ENCODE measurements at regions not wholly inside any gene's neighbourhood (a gene's known extent, or its start where the extent isn't known, plus 50 kb on each side); places are given as distances from the start of the nearest gene placed in this dataset.

DNA sequence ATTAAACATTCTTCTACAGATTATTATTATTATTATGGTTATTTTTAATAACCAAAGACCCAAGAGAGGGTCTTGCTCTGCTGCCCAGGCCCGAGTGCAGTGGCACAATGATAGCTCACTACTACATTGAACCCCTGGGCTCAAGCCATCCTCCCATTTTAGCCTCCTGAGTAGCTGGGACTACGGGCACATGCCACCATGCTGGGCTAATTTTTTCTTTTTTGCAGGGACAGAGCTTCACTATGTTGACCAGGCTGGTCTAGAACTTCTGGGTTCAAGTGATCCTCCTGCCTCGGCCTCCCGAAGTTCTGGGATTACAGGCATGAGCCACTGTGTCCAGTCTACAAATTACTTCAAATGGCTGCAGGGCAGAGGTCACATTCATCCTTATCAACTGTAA, 179.8 kb downstream of the KCNRG start:
- Histone ChIP-seq H3K9ac (ENCODE audit: low read length in 2 of 2) (no peak overlapping the region), H3K9me3 (ENCODE audit: control insufficient read depth in 2 of 2, low read length in 2 of 2) (no peaks in the 10 kb centered on the region), H3K36me3 (ENCODE audit: control insufficient read depth in 2 of 2, insufficient read depth in 2 of 2, low read length in 2 of 2) (no peaks in the 10 kb centered on the region), H3K27me3 (ENCODE audit: control insufficient read depth in 1 of 2, insufficient read depth in 2 of 2, low read length in 2 of 2) (no peaks in the 10 kb centered on the region), H3K27ac (ENCODE audit: low read length) (no peak overlapping the region), H3K4me3 (ENCODE audit: low read length in 2 of 2) (no peak overlapping the region), H3K4me1 (ENCODE audit: control insufficient read depth, insufficient read depth, low read length) (no peaks in the 10 kb centered on the region)

DNA sequence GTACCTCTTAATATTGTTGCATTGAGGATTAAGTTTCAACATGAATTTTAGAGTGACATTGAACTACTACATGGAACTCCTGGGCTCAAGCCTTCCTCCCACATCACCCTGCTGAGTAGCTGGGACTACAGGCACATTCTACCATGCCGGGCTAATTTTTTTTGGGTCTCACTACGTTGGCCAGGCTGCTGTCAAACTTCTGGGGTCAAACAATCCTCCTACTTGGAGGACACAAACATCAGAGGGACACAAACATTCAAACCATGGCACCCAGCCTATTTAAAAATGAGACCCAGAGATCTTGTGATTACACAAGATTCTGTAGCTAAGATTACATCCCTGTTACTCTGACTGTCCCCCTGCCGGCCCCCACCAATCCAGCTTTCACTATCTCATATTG, 180.9 kb downstream of the KCNRG start:
- no peaks in the 10 kb centered on the region for H3K4me1 ChIP-seq (ENCODE audit: control insufficient read depth, insufficient read depth, low read length)
- H3K36me3 ChIP-seq (ENCODE audit: control insufficient read depth in 2 of 2, insufficient read depth in 2 of 2, low read length in 2 of 2), result no peaks in the 10 kb centered on the region
- H3K4me3 ChIP-seq (ENCODE audit: low read length in 2 of 2), result no peak overlapping the region
- H3K9ac ChIP-seq (ENCODE audit: low read length in 2 of 2), result no peak overlapping the region
- no peaks in the 10 kb centered on the region for H3K9me3 ChIP-seq (ENCODE audit: control insufficient read depth in 2 of 2, low read length in 2 of 2)
- H3K27me3 ChIP-seq (ENCODE audit: control insufficient read depth in 1 of 2, insufficient read depth in 2 of 2, low read length in 2 of 2), result no peaks in the 10 kb centered on the region
- no peak overlapping the region for H3K27ac ChIP-seq (ENCODE audit: low read length)

GRCh38 chr13:50197705-50198104, 182.5 kb downstream of the KCNRG start:
- H3K27me3 ChIP-seq (ENCODE audit: control insufficient read depth in 1 of 2, insufficient read depth in 2 of 2, low read length in 2 of 2), result no peaks in the 10 kb centered on the region
- H3K9me3 ChIP-seq (ENCODE audit: control insufficient read depth in 2 of 2, low read length in 2 of 2), result no peaks in the 10 kb centered on the region
- no peak overlapping the region for H3K9ac ChIP-seq (ENCODE audit: low read length in 2 of 2)
- no peak overlapping the region for H3K4me3 ChIP-seq (ENCODE audit: low read length in 2 of 2)
- H3K27ac ChIP-seq (ENCODE audit: low read length), result no peak overlapping the region
- H3K4me1 ChIP-seq (ENCODE audit: control insufficient read depth, insufficient read depth, low read length), result no peaks in the 10 kb centered on the region
- H3K36me3 ChIP-seq (ENCODE audit: control insufficient read depth in 2 of 2, insufficient read depth in 2 of 2, low read length in 2 of 2), result no peaks in the 10 kb centered on the region

- no peak overlapping the region for H3K9ac ChIP-seq (ENCODE audit: low read length in 2 of 2)
- H3K36me3 ChIP-seq (ENCODE audit: control insufficient read depth in 2 of 2, insufficient read depth in 2 of 2, low read length in 2 of 2), result no peaks in the 10 kb centered on the region
- H3K27me3 ChIP-seq (ENCODE audit: control insufficient read depth in 1 of 2, insufficient read depth in 2 of 2, low read length in 2 of 2), result no peaks in the 10 kb centered on the region
Observed at GRCh38 chr13:50198508-50198907, 183.3 kb downstream of the KCNRG start.

DNA sequence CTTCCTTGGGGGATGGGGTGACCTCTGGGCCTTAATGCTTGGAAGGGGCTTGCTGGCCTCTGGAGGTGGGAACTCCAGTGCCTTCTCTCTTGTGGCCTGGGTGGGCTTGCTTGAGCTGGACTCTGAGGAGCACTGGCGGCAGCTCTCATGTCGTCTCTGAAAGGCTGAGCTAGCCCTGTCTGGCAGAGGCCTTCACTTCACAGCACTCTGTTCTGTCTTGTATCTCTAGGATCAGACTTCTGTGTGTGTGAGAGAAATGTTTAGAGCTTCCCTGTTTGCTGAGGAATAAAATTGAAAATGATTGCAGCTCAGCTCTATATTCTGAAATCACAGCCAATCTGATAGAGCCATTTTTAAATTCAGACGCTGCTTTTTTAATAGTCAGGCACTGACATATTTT, 185.3 kb downstream of the KCNRG start:
- Histone ChIP-seq H3K9me3 (ENCODE audit: control insufficient read depth in 2 of 2, low read length in 2 of 2) (no peaks in the 10 kb centered on the region), H3K27me3 (ENCODE audit: control insufficient read depth in 1 of 2, insufficient read depth in 2 of 2, low read length in 2 of 2) (no peaks in the 10 kb centered on the region), H3K36me3 (ENCODE audit: control insufficient read depth in 2 of 2, insufficient read depth in 2 of 2, low read length in 2 of 2) (no peaks in the 10 kb centered on the region), H3K4me3 (ENCODE audit: low read length in 2 of 2) (no peak overlapping the region), H3K27ac (ENCODE audit: low read length) (no peak overlapping the region), H3K4me1 (ENCODE audit: control insufficient read depth, insufficient read depth, low read length) (no peaks in the 10 kb centered on the region), H3K9ac (ENCODE audit: low read length in 2 of 2) (no peak overlapping the region)

More at GRCh38 chr13:50198508-50198907, 183.3 kb downstream of the KCNRG start:
- no peaks in the 10 kb centered on the region for H3K4me1 ChIP-seq (ENCODE audit: control insufficient read depth, insufficient read depth, low read length)
- no peak overlapping the region for H3K27ac ChIP-seq (ENCODE audit: low read length)
- no peaks in the 10 kb centered on the region for H3K9me3 ChIP-seq (ENCODE audit: control insufficient read depth in 2 of 2, low read length in 2 of 2)
- H3K4me3 ChIP-seq (ENCODE audit: low read length in 2 of 2), result no peak overlapping the region

GRCh38 chr13:50200988-50201387, 185.7 kb downstream of the KCNRG start:
- H3K36me3 ChIP-seq (ENCODE audit: control insufficient read depth in 2 of 2, insufficient read depth in 2 of 2, low read length in 2 of 2), result no peaks in the 10 kb centered on the region
- no peak overlapping the region for H3K9ac ChIP-seq (ENCODE audit: low read length in 2 of 2)
- no peak overlapping the region for H3K4me3 ChIP-seq (ENCODE audit: low read length in 2 of 2)
- no peaks in the 10 kb centered on the region for H3K4me1 ChIP-seq (ENCODE audit: control insufficient read depth, insufficient read depth, low read length)
- no peaks in the 10 kb centered on the region for H3K9me3 ChIP-seq (ENCODE audit: control insufficient read depth in 2 of 2, low read length in 2 of 2)
- H3K27me3 ChIP-seq (ENCODE audit: control insufficient read depth in 1 of 2, insufficient read depth in 2 of 2, low read length in 2 of 2), result no peaks in the 10 kb centered on the region
- H3K27ac ChIP-seq (ENCODE audit: low read length), result no peak overlapping the region

DNA sequence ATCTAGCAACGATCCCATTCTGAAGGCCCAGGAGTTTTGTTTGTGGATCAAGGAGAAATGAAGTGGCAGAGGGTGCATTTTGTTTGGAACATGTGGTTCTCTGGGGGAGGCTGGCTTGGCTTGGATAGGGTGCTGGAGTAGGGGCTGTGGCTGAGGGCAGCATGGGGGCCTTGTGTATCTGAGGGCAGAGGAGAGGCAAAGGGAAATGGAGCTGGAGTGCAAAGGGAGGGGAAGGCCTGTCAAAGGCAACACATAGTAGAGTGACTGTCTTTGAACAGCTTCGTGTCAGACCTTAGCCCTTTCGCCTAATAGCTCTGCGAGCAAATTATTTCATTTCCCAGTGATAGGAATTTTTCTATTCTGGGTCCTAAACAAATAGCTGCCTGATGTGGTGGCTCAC, 187.2 kb downstream of the KCNRG start:
- no peaks in the 10 kb centered on the region for H3K4me1 ChIP-seq (ENCODE audit: control insufficient read depth, insufficient read depth, low read length)
- H3K9me3 ChIP-seq (ENCODE audit: control insufficient read depth in 2 of 2, low read length in 2 of 2), result no peaks in the 10 kb centered on the region
- no peaks in the 10 kb centered on the region for H3K27me3 ChIP-seq (ENCODE audit: control insufficient read depth in 1 of 2, insufficient read depth in 2 of 2, low read length in 2 of 2)
- no peak overlapping the region for H3K9ac ChIP-seq (ENCODE audit: low read length in 2 of 2)
- no peaks in the 10 kb centered on the region for H3K36me3 ChIP-seq (ENCODE audit: control insufficient read depth in 2 of 2, insufficient read depth in 2 of 2, low read length in 2 of 2)
- H3K4me3 ChIP-seq (ENCODE audit: low read length in 2 of 2), result no peak overlapping the region
- no peak overlapping the region for H3K27ac ChIP-seq (ENCODE audit: low read length)

GRCh38 chr13:50203256-50203941, 188.2 kb downstream of the KCNRG start:
- H3K27me3 ChIP-seq (ENCODE audit: control insufficient read depth in 1 of 2, insufficient read depth in 2 of 2, low read length in 2 of 2), result no peaks in the 10 kb centered on the region

DNA sequence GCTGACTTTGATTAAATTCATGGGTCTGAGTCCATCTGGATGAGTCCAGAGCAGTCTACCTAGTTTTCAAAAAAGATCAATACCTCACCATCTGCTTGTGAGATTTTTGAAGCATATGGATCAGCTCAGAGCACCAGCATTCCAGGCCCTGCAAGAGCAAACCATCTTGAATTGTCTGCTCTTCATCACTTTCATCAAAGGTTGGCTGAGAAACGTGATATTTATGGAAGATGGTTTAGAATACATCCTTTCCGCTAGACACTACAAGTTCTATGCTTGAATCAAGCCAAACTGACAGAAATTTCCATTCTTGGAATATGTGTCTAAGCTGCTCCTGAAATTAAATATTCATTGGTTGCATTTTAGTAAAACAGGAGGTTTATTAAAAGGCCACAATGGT, 190.3 kb downstream of the KCNRG start:
- H3K4me3 ChIP-seq (ENCODE audit: low read length in 2 of 2), result no peak overlapping the region
- no peaks in the 10 kb centered on the region for H3K27me3 ChIP-seq (ENCODE audit: control insufficient read depth in 1 of 2, insufficient read depth in 2 of 2, low read length in 2 of 2)
- no peaks in the 10 kb centered on the region for H3K36me3 ChIP-seq (ENCODE audit: control insufficient read depth in 2 of 2, insufficient read depth in 2 of 2, low read length in 2 of 2)
- no peak overlapping the region for H3K27ac ChIP-seq (ENCODE audit: low read length)
- H3K4me1 ChIP-seq (ENCODE audit: control insufficient read depth, insufficient read depth, low read length), result no peaks in the 10 kb centered on the region
- H3K9me3 ChIP-seq (ENCODE audit: control insufficient read depth in 2 of 2, low read length in 2 of 2), result no peaks in the 10 kb centered on the region
- H3K9ac ChIP-seq (ENCODE audit: low read length in 2 of 2), result no peak overlapping the region

More at GRCh38 chr13:50203256-50203941, 188.2 kb downstream of the KCNRG start:
- Histone ChIP-seq H3K4me1 (ENCODE audit: control insufficient read depth, insufficient read depth, low read length) (no peaks in the 10 kb centered on the region), H3K9me3 (ENCODE audit: control insufficient read depth in 2 of 2, low read length in 2 of 2) (no peaks in the 10 kb centered on the region), H3K9ac (ENCODE audit: low read length in 2 of 2) (no peak overlapping the region), H3K27ac (ENCODE audit: low read length) (no peak overlapping the region), H3K36me3 (ENCODE audit: control insufficient read depth in 2 of 2, insufficient read depth in 2 of 2, low read length in 2 of 2) (no peaks in the 10 kb centered on the region), H3K4me3 (ENCODE audit: low read length in 2 of 2) (no peak overlapping the region)

GRCh38 chr13:50208826-50209335, 193.6 kb downstream of the KCNRG start:
- Histone ChIP-seq H3K4me1 (ENCODE audit: control insufficient read depth, insufficient read depth, low read length) (no peaks in the 10 kb centered on the region), H3K9ac (ENCODE audit: low read length in 2 of 2) (no peak overlapping the region), H3K27ac (ENCODE audit: low read length) (no peak overlapping the region), H3K9me3 (ENCODE audit: control insufficient read depth in 2 of 2, low read length in 2 of 2) (no peaks in the 10 kb centered on the region), H3K36me3 (ENCODE audit: control insufficient read depth in 2 of 2, insufficient read depth in 2 of 2, low read length in 2 of 2) (no peaks in the 10 kb centered on the region), H3K4me3 (ENCODE audit: low read length in 2 of 2) (no peak overlapping the region), H3K27me3 (ENCODE audit: control insufficient read depth in 1 of 2, insufficient read depth in 2 of 2, low read length in 2 of 2) (no peaks in the 10 kb centered on the region)

DNA sequence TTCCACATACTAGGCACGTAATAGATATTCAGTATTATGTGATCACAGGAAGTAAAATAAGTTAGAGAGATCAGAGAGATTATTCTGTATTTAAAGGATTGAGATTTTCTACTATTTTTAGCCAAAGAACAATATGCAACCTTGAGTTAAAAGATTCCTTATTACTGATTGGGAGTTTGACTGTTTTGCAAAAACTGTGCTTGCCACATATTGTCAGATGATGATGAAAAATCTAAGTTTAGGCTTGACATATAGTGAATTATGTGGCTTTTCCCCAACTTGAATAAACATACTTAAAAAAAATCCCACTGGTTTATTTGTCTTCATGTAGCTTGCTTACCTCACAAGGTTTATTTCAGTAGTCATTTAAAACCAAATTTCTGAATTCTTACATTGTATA, 194.4 kb downstream of the KCNRG start:
- H3K36me3 ChIP-seq (ENCODE audit: control insufficient read depth in 2 of 2, insufficient read depth in 2 of 2, low read length in 2 of 2), result no peaks in the 10 kb centered on the region
- H3K27ac ChIP-seq (ENCODE audit: low read length), result no peak overlapping the region
- H3K4me1 ChIP-seq (ENCODE audit: control insufficient read depth, insufficient read depth, low read length), result no peaks in the 10 kb centered on the region
- H3K27me3 ChIP-seq (ENCODE audit: control insufficient read depth in 1 of 2, insufficient read depth in 2 of 2, low read length in 2 of 2), result no peaks in the 10 kb centered on the region
- H3K9ac ChIP-seq (ENCODE audit: low read length in 2 of 2), result no peak overlapping the region
- H3K4me3 ChIP-seq (ENCODE audit: low read length in 2 of 2), result no peak overlapping the region
- no peaks in the 10 kb centered on the region for H3K9me3 ChIP-seq (ENCODE audit: control insufficient read depth in 2 of 2, low read length in 2 of 2)
